Activated naive CD4-positive, alpha-beta T cell treated with anti-CD3 and anti-CD28 coated beads, Interleukin-2, amount 50 U/mL, for 16 hours (primary cell): ENCODE measurements at regions not wholly inside any gene's neighbourhood (a gene's known extent, or its start where the extent isn't known, plus 50 kb on each side); places are given as distances from the start of the nearest gene placed in this dataset.

Experiments used
- DNase-seq: peaks from one replicate; pipeline ENCODE4 v3.0.0-alpha.2; 2020

DNA sequence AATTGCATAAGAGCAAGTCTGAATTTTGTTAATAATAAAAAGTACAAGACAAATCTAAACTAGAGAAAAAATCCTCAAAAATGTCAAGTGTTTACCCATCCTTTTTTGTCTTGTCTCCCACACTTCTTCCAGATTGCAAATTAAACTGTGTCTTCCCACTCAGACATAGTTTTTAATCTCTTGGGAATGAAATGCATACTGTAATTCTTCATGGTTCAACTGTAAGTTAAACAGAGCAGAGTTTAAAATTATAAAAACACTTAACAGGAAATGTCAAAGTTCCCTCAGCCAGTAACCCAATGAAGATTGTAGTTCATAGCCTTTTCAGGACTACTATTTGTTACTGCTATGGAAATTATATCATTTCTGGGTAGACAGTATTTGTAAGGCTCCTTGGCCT is 171.8 kb downstream of the UBE2E3 start:
- DNase-seq = no peak

DNA sequence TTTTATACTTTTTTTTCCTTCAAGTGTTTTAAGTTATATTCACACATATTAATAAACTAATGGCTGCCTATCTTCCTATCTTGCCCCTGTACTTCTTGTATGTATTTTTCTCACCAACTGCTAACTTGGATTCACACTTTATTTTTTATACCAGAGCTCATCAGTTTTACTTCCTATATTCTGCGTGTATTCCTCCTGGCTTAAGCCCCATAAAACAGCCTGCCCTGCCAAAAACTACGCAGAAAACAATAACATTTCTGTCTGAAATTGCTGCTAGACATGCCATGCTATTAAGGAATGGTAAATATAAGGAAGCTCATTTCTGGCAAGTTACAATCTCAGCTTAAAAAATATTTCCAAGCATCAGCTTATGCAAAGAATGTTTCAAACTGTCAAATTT is 172.3 kb downstream of the UBE2E3 start:
- DNase-seq = no peak

DNA sequence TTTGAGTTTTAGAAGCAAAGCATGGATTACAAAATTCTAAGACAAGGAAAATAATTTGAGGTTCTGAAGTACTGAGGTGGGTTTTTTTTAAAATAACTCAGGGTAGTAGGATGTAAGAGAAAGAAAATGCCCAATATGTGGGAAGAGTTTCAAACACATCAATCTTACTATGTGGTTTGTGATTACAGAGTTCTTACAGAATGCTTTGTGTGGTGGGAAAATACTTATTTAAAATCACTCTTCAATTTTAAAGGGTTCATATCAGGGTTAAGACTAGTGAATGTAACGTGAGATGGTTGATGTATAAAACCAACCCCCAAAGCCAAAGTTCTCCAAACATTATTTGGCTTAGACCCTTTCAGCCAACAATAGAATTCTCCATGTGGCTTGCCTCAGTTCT is 173.5 kb downstream of the UBE2E3 start:
- no peak for DNase-seq

DNA sequence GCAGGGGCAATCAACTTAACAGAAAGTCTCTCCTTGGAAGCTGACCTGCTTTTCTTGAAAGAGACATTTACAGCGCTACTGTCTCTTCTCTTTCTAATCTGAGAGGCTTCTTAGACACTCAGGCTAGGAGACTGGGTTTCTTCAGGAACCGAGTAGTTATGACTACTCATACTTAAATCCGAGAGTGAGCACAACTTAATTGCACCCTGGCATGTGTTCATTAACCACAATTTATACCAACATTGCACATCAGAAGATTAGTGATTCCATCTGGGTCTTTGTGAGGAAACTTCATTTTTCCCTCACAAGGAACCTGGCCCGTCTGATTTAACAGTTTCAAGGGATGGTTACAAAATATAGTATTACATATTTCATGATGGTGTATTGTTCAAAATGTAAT is 176.9 kb downstream of the UBE2E3 start:
- no peak for DNase-seq

DNA sequence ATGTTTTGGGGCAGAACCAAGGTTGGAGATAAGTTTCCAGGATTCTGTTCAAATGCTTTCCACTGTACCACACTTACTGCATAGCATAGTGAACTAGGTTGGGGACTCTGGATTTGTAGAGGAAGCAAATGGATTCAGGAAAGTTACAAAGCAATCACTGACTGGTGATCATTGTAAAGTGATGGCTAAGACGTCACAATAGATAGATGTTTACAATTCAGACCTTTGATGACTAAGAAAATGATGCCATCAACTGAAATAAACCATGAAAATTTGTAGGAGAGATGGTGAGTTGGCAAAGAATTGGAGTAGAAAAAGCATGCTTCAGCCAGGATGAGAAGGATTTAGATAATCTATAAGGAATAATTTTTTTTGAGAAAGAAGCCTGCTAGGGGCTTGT is 178.0 kb downstream of the UBE2E3 start:
- no peak for DNase-seq

DNA sequence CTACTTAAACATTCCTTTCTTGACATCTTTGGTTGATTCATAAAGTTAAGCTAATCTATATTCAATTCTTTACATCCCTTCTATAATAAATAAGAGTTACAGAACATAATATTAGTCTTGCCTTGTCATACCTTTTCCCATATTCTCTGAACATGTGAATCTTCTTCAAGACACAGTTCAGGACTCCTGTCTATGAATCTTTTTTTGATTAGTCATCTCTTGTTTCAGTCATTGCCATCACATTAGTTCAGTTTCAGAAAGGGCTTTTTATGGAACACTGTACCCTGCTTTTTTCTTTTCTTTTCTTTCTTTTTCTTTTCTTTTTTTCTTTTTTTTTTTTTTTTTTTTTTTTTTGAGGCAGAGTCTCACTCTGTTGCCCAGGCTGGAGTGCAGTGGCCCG is 181.2 kb downstream of the UBE2E3 start:
- no peak for DNase-seq

DNA sequence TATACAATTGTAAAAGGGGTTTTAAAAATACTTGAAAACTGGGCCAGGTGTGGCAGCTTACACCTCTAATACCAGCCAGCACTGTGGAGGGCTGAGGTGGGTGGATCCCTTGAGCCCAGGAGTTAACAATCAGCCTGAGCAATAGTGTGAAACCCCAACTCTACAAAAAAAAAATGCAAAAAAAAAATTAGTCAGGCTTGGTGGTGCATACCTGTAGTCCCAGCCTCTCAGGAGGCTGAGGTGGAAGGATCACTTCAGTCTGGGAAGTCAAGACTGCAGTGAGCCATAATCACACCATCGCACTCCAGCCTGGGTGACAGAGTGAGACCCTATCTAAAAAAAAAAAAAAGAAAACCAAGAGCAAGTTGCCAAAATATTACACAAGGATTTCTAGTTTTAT is 182.7 kb downstream of the UBE2E3 start:
- peak; percentile 13 for DNase-seq

DNA sequence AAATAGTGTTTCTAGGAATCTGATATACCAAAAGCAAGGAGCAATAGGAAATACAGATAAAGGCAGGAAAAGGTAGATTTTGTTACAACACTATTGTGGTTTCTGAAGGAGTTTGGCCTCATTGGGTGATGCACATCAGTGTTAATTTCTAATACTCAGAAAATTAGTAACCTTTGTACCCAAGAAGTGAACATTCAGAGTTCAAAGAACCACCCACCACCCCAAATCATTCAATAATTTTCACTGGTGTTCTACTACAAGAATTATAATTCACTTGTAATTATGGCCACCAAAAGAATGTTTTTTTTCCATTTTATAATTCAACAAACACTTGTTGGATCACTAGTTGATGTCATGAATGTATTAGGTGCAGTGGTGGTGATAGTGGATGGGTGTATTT is 183.3 kb downstream of the UBE2E3 start:
- no peak for DNase-seq

DNA sequence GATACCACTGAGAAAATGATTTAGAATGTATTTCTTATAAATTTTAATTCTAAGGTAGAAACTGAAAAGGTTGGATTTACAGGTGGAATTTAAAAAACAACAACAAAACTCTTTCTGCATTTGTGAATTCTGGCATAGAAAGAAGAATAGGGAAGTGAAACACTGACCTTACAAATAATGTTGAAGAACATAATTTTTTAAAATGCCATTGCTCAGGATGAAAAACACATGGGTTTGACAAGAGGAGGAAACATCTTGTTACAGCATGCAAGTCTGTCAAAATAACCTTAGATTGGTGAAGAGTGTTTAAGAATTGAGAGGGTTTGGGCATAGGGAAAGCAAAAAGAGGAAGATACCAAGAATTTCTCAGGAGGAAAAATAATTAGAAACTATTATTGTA is 184.3 kb downstream of the UBE2E3 start:
- DNase-seq = no peak

DNA sequence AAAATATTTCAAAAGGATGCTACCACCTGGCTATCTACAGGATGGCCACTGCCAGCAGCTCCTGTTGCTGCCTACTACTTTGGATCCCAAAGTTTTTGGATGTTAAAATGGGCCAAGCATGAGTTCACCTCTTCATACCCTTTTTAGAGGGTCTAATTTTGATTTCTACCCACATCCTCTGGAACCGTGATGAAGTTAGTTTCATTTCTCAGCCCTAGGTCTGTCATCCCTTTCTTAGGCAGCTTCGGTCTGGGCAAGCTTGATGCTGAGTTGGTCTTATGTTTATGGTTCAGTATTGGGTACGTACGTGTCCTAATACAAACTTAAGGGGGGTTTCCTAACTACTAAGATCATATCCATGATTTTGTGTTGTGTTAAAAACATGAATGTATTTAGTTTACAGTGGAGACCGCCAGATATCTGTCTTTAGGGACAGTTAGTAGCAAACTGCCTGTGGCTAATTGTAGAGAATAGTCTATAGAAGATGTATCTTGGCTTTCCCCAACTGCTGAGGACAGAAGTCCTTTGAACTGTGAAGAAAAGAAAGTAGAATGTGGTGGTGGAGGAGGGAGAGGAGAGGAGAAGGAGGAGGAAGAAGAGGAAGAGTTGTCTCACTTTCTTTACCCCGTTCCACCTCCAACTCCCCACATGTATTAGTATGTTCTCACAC is 184.9 kb downstream of the UBE2E3 start:
- peak; percentile 11 for DNase-seq

DNA sequence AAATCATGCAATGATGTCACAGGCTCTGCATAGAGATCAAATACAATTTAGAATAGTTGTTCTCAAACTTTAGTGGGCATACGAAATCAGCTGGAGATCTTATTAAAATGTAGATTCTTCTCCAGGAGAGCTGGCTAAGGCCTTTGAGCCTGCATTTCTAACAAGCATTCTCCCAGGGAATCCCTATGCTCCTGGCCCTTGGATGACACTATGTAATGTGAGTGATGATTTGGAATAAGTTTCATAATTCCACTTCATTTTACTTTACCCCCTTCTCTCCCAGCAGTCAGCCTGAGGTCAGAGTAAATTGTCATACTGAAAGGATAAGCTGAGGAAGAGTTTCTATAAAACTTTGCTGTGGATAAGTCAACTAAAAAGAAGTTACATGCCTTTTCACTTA is 189.1 kb downstream of the UBE2E3 start:
- no peak for DNase-seq

DNA sequence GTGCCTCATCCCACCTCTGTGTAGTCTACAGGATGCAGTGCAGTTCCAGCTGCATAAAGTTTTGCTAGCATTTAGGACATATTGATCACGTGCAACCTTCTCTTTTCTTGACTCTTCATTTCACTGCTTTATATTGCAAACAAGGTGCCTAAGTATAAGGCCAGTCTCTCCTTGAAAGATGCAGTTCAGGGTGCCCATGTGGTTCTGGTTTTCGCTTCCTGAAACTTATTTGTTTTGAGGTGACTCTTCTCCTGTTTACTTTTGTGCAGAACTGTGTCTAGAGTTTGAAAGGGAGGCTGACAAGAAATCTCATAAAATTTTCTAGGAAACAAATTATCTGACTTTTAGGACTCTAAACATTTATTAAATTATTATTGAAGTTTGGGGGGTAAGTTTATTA is 189.9 kb downstream of the UBE2E3 start:
- no peak for DNase-seq

DNA sequence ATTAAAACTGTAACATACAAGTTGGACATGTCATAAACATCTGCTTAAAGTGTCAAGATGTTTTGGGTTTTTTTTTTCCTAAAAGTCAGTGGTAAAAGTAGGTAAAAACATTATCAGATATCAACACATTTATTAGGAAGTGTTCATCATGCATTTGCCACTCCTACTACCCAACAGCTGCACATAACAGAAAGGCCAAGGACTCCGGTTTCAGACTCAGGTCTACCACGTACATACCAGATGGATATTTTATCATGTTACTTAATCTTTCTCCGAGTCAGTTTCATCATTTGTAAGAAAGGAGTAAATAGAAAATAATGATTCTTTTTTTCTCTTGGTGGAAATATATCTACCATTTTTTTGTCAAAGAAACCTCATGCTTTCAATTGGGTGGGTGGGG is 192.3 kb downstream of the UBE2E3 start:
- DNase-seq = no peak

DNA sequence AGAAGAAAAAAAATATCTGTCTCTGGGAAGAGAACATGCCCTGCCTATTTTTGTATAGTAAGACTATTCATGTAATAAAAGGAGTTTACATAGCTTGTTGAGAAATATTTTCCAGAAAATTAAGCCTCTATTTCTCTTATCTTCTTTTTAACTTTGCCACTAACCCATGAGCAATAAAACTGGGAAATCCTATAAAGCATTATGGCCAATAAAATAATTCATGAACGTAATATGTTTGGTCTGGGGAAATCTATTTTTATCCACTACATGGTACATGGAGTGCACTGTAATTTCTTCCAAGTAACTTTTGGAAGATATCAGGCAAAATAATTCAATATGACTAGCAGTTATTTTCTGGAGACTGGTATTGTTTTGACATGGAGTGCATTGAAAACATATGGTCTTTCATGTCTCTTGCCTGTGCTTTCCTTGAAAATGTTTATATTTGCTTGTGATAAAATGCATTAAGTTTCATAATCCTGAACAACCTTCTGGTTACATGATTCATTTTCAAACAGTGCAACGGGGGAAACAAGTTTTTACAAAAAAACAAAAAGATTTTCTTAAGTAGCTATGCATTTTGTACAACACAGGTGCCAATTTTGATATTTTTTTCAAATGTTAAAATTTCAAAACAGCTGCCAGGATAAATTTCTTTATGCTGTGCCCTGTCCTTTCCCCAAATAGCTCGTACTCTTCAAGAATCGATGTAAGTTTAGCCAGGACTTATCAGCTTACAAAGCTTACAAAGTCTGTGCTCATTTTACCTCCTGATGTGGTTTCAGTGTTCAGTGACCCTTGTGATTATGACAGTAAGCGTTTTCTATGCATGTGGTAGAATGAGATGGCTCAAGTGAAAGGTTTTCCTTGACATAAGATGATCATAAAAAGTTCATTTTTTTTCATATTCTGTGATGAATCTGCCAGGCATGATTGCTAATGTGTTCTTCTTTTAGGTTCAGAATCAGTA is 194.5 kb downstream of the UBE2E3 start:
- no peak for DNase-seq

DNA sequence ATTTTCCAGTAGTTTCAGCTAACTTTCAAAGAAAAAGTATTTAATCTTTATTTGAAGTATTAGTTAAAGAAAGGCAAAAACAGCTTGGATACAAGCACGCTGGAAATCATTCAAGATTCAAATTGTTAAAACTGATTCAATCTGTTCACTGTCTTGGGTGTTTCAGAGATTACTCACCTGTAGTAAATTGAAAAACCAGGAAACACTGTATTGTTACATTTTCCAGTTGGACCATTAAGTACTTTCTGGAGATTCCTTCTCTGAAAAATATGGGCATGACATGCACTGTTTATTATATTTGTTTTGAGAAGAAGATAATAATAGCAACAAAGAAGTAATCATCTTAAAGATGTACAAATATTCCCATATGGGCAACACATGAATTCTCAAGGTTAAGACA is 196.1 kb downstream of the UBE2E3 start:
- DNase-seq = no peak

DNA sequence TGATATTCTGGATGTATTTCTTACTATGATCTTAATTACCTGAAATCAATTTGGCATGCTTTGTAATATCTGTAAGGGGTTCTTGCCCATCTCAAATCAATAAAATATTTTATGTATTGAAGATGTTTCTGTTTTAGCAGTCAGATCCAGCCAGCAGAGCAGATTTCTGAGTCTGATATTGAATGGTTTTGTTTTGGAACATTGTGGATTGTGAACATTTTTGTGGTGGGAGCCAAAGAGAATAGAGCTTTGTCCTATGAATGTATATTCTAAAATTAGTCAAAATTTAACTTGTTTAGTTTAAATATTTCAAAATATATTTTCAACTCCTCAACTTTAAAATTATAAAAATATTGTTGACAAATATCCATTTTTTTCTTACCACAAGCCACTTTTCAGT is 197.0 kb downstream of the UBE2E3 start:
- DNase-seq = no peak

DNA sequence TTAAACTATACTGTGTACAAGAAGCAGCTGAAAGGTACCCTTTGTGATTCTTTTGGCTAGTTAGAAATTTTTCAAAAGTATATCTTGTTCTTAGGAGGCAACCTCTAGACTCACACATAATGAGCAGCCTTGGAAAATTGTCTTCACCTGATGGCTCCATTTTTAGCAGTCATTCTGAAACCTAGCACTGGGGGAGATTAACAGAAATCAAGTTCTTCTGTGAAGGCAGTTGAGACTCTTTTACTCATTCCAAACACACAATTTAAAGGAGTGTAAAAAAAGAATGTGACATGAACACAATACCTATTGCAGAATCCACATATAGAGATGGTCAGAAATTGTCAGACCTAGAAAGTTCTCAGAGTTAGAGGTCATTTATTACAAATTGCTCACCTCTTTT is 197.7 kb downstream of the UBE2E3 start:
- no peak for DNase-seq

DNA sequence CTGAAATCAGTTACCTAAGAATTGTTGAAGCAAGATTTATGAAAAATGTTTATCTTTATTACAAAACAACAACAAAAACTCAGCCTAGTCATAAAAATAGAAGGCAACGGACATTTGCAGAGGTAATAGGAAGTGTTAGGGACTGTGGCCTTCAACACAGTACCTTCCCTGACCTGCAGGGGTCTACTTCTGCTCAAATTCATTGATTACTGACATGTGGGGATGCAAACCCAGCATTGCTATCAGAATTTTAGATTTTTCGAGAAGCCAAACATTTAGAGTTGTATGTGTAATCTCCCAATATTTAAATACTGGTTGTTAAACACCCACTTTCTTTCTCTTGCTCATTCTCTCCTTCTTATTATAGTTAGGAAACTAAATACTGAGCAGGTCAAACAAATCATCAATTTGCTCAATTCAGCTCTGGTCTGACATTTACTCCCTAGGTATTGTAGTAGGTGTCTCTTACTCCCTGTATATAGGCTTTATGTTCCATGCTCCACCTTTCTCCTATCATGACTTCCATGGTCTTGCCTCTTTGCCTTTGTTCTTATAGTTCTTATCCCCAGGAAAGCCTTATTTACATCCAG is 198.5 kb downstream of the UBE2E3 start:
- peak; percentile 36 for DNase-seq

DNA sequence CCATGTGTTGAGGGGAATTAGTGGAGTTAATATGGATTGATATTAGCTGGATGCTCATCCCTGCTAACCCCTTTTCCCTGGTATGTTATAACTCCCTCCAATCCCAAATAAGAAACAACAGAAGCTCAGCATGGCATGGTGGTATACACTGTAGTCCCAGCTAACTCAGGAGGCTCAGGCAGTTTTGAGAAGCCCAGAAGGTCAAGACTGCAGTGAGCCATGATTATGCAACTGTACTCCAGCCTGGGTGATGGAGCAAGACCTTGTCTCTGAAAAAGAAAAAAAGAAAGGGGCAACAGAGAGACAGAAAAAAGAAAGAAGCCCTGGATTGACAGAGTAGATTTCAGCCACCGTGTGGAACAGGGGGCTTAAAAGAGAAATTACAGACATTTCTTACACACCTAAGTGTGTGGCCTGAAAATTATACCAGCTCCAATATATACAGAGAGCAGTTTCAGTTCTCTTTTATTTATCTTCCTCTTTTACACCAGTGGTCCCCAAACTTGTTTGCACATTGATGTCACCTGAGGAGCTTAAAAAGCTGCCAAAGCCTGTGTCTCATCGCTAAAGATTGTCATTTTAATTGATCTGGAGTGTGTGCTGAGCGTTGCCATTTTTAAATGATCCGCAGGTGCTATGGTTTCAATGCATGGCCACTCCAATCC is 203.6 kb downstream of the UBE2E3 start:
- DNase-seq = no peak

DNA sequence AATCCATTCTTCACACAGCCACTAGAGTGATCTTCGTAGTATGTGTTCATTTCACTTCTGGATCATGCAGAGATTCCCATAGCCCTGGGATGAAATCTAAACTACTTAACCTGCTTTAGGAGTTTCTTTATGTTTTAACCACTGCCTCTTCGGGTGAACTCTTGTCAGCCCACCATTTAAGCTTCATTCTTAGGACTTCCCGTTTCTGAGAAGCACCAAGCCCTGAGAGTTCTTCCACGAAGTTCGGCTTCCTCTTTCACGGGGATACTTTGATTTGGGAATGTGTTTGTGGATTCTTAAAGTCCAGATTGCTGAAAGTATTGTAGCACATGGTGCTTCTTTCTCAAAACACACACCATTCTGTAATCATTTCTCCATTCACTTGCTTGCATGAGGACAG is 205.0 kb downstream of the UBE2E3 start:
- no peak for DNase-seq

DNA sequence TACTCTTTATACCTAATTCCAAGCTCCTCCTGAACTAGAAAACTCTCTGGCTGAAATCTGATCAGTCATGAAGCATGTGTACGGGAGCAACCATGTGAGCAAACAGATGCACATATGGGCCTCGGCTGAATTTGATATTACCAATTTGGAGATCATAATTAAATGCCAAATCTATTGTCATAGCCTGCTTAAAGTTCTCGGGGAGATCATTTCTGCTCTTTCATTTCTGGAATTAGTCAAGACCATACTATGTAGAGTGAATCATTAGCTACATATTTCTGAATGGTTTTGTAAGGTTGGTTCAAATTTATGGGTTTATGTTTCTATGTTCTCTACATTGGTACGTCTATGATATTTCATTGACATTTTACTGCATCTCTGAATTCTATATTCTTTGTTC is 205.5 kb downstream of the UBE2E3 start:
- DNase-seq = no peak

DNA sequence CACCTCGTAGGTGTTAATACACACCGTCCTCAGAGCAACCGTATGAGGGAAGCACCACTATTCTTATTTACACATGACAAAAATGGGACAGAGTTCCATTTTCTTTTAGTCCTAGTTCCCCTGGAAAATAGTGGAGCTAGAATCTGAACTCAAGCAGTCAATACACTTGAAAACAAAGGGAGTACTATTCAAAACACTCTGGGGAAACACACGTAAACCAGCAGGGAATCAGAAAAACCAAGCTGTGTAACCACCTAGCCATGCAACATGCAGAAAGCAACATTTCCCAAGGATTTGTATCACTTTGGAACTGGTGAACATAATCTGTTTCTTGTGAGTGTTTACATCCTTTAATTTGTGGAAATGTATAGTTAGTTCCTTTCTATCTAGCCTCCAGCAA is 208.2 kb downstream of the UBE2E3 start:
- no peak for DNase-seq

DNA sequence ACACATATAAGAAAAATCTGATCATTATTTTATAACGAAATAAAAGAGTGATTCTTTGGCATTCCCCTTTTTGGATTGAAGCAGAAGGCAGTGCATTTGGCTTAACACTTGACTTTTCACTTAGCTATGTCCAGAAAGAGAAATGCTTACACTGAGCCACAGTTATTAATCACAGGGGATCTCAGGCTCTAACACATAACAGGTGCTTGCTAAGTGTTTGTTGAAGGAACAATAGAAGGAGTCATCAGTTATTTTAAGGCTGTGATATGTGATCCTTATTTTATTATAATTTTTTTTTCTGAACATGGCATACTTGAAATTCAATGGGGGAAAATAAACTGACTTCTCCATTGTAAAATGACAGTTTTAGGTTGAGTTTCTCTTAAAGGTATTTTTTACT is 209.5 kb downstream of the UBE2E3 start:
- DNase-seq = no peak

DNA sequence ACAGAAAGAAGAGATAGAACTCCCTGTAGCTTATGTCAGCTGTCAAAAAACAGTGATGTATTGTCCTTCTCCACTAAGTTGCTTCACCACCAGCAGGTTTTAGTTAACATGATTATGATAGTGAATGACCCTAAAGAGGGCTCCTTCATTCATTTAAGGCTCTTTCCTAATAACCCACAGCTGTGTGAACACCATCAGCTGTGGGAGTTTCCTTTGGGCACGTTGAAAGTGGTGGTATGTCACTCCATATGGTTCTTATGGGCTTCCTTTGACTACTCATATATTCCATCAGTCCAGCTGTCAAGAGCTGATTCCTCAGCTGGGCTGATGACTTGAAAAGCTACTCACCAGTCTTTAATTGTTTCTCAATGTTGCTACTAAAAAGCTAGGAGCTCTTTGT is 210.3 kb downstream of the UBE2E3 start:
- no peak for DNase-seq
